Neuronal stem cell (in vitro differentiated cells): ENCODE measurements at regions not wholly inside any gene's neighbourhood (a gene's known extent, or its start where the extent isn't known, plus 50 kb on each side); places are given as distances from the start of the nearest gene placed in this dataset.
"Not testable (repeated sequence)": the region's sequence is repeated elsewhere in the genome, so short reads cannot be mapped to it uniquely, and the experiment has no call there.

Source experiments
- DNase-seq: peaks from one replicate; pipeline ENCODE4 v3.0.0-alpha.2; 2013; ENCODE audit warnings: low spot score
- H2AFZ ChIP-seq: one replicate; pipeline ENCODE4 v1.6.1; 2013; ENCODE audit warnings: mild to moderate bottlenecking, low read length, inconsistent platforms
- H2AK5ac ChIP-seq: 2 replicates; pipeline ENCODE4 v1.6.1; 2013; ENCODE audit warnings: low read depth, mild to moderate bottlenecking, inconsistent platforms, low read length, moderate library complexity, mixed read lengths
- H2BK120ac ChIP-seq: 2 replicates; pipeline ENCODE4 v1.6.1; 2013; ENCODE audit warnings: low read depth, mild to moderate bottlenecking, inconsistent platforms, low read length, moderate library complexity, mixed read lengths
- H2BK12ac ChIP-seq: one replicate; pipeline ENCODE4 v1.6.1; 2013; ENCODE audit warnings: low read length, inconsistent platforms
- H2BK15ac ChIP-seq: 2 replicates; pipeline ENCODE4 v1.6.1; 2013; ENCODE audit warnings: mild to moderate bottlenecking, low read length, inconsistent platforms, mixed read lengths
- H2BK5ac ChIP-seq: one replicate; pipeline ENCODE4 v1.6.1; 2013; ENCODE audit warnings: inconsistent platforms, mild to moderate bottlenecking, low read length, moderate library complexity
- H3K14ac ChIP-seq: one replicate; pipeline ENCODE4 v1.6.1; 2013; ENCODE audit warnings: low read length, inconsistent platforms
- H3K18ac ChIP-seq: 2 replicates; pipeline ENCODE4 v1.6.1; 2013; ENCODE audit warnings: low read length, inconsistent platforms
- H3K23ac ChIP-seq: 2 replicates; pipeline ENCODE4 v1.6.1; 2013; ENCODE audit warnings: low read depth, mild to moderate bottlenecking, mixed read lengths, low read length, inconsistent platforms; ENCODE audit not compliant: poor library complexity
- H3K27ac ChIP-seq: replicated peaks from 3 replicates; pipeline ENCODE4 v1.5.1; 2013; ENCODE audit warnings: low read length, inconsistent platforms
- H3K27me3 ChIP-seq, 3 experiments: 2 replicates each; pipeline ENCODE4 v1.6.1; 2013; ENCODE audit warnings: low read length in 3 of 3, mild to moderate bottlenecking in 2 of 3, inconsistent platforms in 1 of 3, low read depth in 1 of 3, mixed read lengths in 1 of 3, moderate library complexity in 1 of 3; ENCODE audit not compliant: control insufficient read depth in 3 of 3, insufficient read depth in 3 of 3
- H3K36me3 ChIP-seq, 2 donors: replicated peaks in 1 of 2; 2 replicates each; pipeline ENCODE4 v1.6.1; 2013; ENCODE audit warnings: low read length in 2 of 2; ENCODE audit not compliant: control insufficient read depth in 2 of 2, insufficient read depth in 2 of 2
- H3K4ac ChIP-seq: 2 replicates; pipeline ENCODE4 v1.6.1; 2013; ENCODE audit warnings: inconsistent platforms, mild to moderate bottlenecking, low read length, moderate library complexity
- H3K4me1 ChIP-seq, 2 donors: 1 replicate in 1 of 2; 2 replicates in 1 of 2; pipeline ENCODE4 v1.6.1; 2013; ENCODE audit warnings: low read length in 2 of 2, low read depth in 1 of 2; ENCODE audit not compliant: control insufficient read depth in 2 of 2, insufficient read depth in 1 of 2
- H3K4me2 ChIP-seq: one replicate; pipeline ENCODE4 v1.6.1; 2013; ENCODE audit warnings: mild to moderate bottlenecking, low read length, inconsistent platforms; ENCODE audit not compliant: insufficient read depth, poor library complexity, severe bottlenecking
- H3K4me3 ChIP-seq, 2 donors: 2 replicates each; pipeline ENCODE4 v1.5.1; 2013; ENCODE audit warnings: low read length in 2 of 2, mild to moderate bottlenecking in 2 of 2, inconsistent platforms in 1 of 2, moderate library complexity in 1 of 2
- H3K79me1 ChIP-seq: one replicate; pipeline ENCODE4 v1.6.1; 2013; ENCODE audit warnings: low read depth, mild to moderate bottlenecking, inconsistent platforms, low read length, moderate library complexity
- H3K9ac ChIP-seq: one replicate; pipeline ENCODE4 v1.6.1; 2013; ENCODE audit warnings: mild to moderate bottlenecking, low read depth, low read length, inconsistent platforms; ENCODE audit not compliant: poor library complexity
- H3K9me3 ChIP-seq, 2 donors: replicated peaks in 1 of 2; 2 replicates each; pipeline versions ENCODE3 to v1.6.1; 2013; ENCODE audit warnings: low read length in 2 of 2, mild to moderate bottlenecking in 2 of 2, inconsistent platforms in 1 of 2, low read depth in 1 of 2, mixed read lengths in 1 of 2, moderate library complexity in 1 of 2; ENCODE audit not compliant: control insufficient read depth in 2 of 2, insufficient read depth in 1 of 2
- H4K8ac ChIP-seq: one replicate; pipeline ENCODE4 v1.6.1; 2013; ENCODE audit warnings: low read depth, mild to moderate bottlenecking, inconsistent platforms, low read length, moderate library complexity
- H4K91ac ChIP-seq: one replicate; pipeline ENCODE4 v1.6.1; 2013; ENCODE audit warnings: low read length, low read depth, mild to moderate bottlenecking, inconsistent platforms; ENCODE audit not compliant: poor library complexity
- WGBS, 2 donors: extraction: QIAGEN DNeasy Blood & Tissue Kit; methylation state at CpG; one replicate each; pipeline ENCODE4 v1.1.7; 2013; ENCODE audit warnings: missing lambda C conversion rate in 2 of 2, mixed read lengths in 1 of 2; ENCODE audit not compliant: insufficient read length in 2 of 2, insufficient replicate concordance in 1 of 2; ENCODE audit errors: extremely low coverage in 2 of 2; 5-methylcytosine and 5-hydroxymethylcytosine counted together

DNA sequence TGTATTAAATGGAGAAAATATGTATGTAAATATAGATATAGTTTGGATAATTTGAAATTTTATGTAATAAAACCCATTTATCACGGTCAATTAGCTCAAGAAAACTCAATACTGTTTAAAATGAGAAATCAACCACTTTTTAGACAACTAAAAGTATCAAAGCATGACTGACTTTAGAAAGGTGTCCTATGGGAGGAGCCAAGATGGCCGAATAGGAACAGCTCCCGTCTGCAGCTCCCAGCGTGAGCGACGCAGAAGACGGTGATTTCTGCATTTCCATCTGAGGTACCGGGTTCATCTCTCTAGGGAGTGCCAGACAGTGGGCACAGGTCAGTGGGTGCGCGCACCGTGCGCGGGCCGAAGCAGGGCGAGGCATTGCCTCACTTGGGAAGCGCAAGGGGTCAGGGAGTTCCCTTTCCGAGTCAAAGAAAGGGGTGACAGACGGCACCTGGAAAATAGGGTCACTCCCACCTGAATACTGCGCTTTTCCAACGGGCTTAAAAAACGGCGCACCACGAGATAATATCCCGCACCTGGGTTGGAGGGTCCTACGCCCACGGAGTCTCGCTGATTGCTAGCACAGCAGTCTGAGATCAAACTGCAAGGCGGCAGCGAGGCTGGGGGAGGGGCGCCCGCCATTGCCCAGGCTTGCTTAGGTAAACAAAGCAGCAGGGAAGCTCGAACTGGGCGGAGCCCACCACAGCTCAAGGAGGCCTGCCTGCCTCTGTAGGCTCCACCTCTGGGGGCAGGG, 182.8 kb upstream of the NECTIN3 start:
- H3K9ac ChIP-seq, H3K36me3 ChIP-seq, H3K18ac ChIP-seq, H3K4me2 ChIP-seq, H3K27ac ChIP-seq, H3K14ac ChIP-seq, H2AFZ ChIP-seq, H3K23ac ChIP-seq, H3K79me1 ChIP-seq, H3K4me1 ChIP-seq, H2BK15ac ChIP-seq, H2AK5ac ChIP-seq, H3K4me3 ChIP-seq, H2BK12ac ChIP-seq, H4K8ac ChIP-seq, H2BK120ac ChIP-seq, H3K27me3 ChIP-seq, H3K9me3 ChIP-seq, H4K91ac ChIP-seq, H3K4ac ChIP-seq, H2BK5ac ChIP-seq, DNase-seq: not testable (repeated sequence)
- WGBS, 2 donors: no CpG with 5 or more reads among the region's 33 CpGs

DNA sequence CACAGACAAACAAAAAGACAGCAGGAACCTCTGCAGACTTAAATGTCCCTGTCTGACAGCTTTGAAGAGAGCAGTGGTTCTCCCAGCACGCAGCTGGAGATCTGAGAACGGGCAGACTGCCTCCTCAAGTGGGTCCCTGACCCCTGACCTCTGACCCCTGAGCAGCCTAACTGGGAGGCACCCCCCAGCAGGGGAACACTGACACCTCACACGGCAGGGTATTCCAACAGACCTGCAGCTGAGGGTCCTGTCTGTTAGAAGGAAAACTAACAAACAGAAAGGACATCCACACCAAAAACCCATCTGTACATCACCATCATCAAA, 182.3 kb upstream of the NECTIN3 start:
- H3K36me3 ChIP-seq, H3K9ac ChIP-seq, DNase-seq, H2AFZ ChIP-seq, H2BK12ac ChIP-seq, H3K4me2 ChIP-seq, H3K79me1 ChIP-seq, H3K27ac ChIP-seq, H2AK5ac ChIP-seq, H4K8ac ChIP-seq, H3K18ac ChIP-seq, H3K4ac ChIP-seq, H3K4me3 ChIP-seq, H2BK120ac ChIP-seq, H2BK15ac ChIP-seq, H3K9me3 ChIP-seq, H3K27me3 ChIP-seq, H2BK5ac ChIP-seq, H3K14ac ChIP-seq, H3K4me1 ChIP-seq, H3K23ac ChIP-seq, H4K91ac ChIP-seq: not testable (repeated sequence)
- WGBS, 2 donors: no CpG with 5 or more reads among the region's 3 CpGs

DNA sequence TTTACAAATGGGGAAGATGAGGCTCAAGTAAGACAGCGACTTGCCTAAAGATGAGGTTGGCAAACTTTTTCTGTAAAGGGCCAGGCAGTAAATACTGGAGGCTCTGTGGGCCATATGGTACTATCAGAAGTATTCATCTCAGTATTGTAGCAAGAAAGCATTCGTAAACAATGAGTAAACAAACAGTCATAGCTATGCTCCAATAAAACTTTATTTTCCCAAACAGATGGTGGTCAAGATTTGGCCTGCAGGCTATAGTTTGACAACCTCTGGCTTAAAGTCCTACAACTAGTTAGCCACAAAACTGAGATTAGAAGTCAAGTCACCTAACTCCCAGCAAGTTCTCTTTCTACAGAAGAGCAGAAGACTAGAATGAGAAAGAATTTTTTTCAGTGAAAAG, 177.0 kb upstream of the NECTIN3 start:
- no peaks in the 10 kb centered on the region for H3K4me1 ChIP-seq
- H2AK5ac ChIP-seq: no peak overlapping the region

DNA sequence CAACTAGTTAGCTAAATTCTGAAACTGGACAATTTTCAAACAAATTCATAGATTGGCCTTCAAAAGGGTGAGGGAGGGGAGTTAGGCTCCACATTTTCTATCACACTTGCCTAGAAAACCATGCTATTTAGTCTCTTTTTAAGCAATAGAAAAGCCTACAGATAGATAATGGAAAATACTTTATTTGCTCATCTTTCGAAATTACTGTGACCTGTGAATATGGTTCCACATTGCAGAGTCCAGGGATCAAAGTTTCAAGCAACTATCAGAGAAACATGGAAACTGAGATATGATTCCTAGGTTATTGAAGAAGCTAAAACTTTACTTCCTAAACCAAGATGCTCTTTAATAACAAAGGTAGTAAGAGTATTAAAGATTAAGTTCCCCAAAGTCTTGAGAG, 176.6 kb upstream of the NECTIN3 start:
- no peak overlapping the region for H2AK5ac ChIP-seq
- no CpG with 5 or more reads among the region's 1 CpG for WGBS, 2 donors
- no peak overlapping the region for H2AFZ ChIP-seq
- no peak overlapping the region for H2BK15ac ChIP-seq
- DNase-seq: no peak
- H2BK12ac ChIP-seq: no peak overlapping the region
- H3K18ac ChIP-seq: no peak overlapping the region
- no peak overlapping the region for H3K4me3 ChIP-seq
- no peak overlapping the region for H3K14ac ChIP-seq
- H3K4me1 ChIP-seq: no peaks in the 10 kb centered on the region
- H3K27ac ChIP-seq: no peak overlapping the region
- H2BK120ac ChIP-seq: no peak overlapping the region
- no peaks in the 10 kb centered on the region for H3K27me3 ChIP-seq
- H3K9me3 ChIP-seq: peaks cover 0 to 2% of the 10 kb centered on the region in 2 donors
- H3K4ac ChIP-seq: no peak overlapping the region
- no peak overlapping the region for H3K4me2 ChIP-seq
- no peak overlapping the region for H3K9ac ChIP-seq
- H3K36me3 ChIP-seq: no peaks in the 10 kb centered on the region
- H4K8ac ChIP-seq: no peak overlapping the region
- H4K91ac ChIP-seq: no peak overlapping the region
- H3K79me1 ChIP-seq: no peaks in the 10 kb centered on the region
- no peak overlapping the region for H2BK5ac ChIP-seq
- no peak overlapping the region for H3K23ac ChIP-seq

More for the DNA sequence above, 177.0 kb upstream of the NECTIN3 start:
- Histone ChIP-seq H3K79me1 (no peaks in the 10 kb centered on the region), H3K4me3 (no peak overlapping the region), H3K9me3 (peaks cover 0 to 2% of the 10 kb centered on the region in 2 donors), H3K14ac (no peak overlapping the region), H4K8ac (no peak overlapping the region), H3K27me3 (no peaks in the 10 kb centered on the region), H3K36me3 (no peaks in the 10 kb centered on the region), H2BK5ac (no peak overlapping the region), H4K91ac (no peak overlapping the region), H3K4ac (no peak overlapping the region), H2BK15ac (no peak overlapping the region), H2BK12ac (no peak overlapping the region), H2BK120ac (no peak overlapping the region), H3K4me2 (no peak overlapping the region), H2AFZ (no peak overlapping the region), H3K18ac (no peak overlapping the region), H3K9ac (no peak overlapping the region), H3K23ac (no peak overlapping the region), H3K27ac (no peak overlapping the region)
- DNase-seq: no peak
- WGBS, 2 donors: no CpG with 5 or more reads among the region's 2 CpGs
